Caco-2 (cell line): ENCODE measurements at regions not wholly inside any gene's neighbourhood (a gene's known extent, or its start where the extent isn't known, plus 50 kb on each side); places are given as distances from the start of the nearest gene placed in this dataset.
"Not testable (repeated sequence)": the region's sequence is repeated elsewhere in the genome, so short reads cannot be mapped to it uniquely, and the experiment has no call there.

Experiments used
- BruUV-seq: library from RNA; stranded (reverse); fragments of 400-500 nt; replicated peaks from 2 replicates; lab custom pipeline; 2021; lab: Mats Ljungman, UMichigan
- CTCF ChIA-PET: fragments of 300-600 bp; sonication (Branson Sonifier 250); formaldehyde crosslinking; loops from one replicate; lab custom pipeline; 2022; ENCODE audit warnings: antibody characterized with exemption; lab: Charles Lee
- POLR2A ChIA-PET: fragments of 300-600 bp; sonication (Branson Sonifier 250); formaldehyde crosslinking; loops from one replicate; lab custom pipeline; 2022; ENCODE audit warnings: antibody characterized with exemption; lab: Charles Lee
- DNase-seq, 2 experiments: peaks; one replicate each; pipeline versions ENCODE4 v3.0.0 to v3.0.0-alpha.2; 2020 to 2022
- H3K27me3 ChIP-seq: replicated peaks from 2 replicates; pipeline ENCODE4 v1.6.0; 2011; ENCODE audit warnings: low read length; ENCODE audit not compliant: control insufficient read depth, insufficient read depth
- H3K36me3 ChIP-seq: 2 replicates; pipeline ENCODE4 v1.5.1; 2011; ENCODE audit warnings: low read length; ENCODE audit not compliant: control insufficient read depth, insufficient read depth
- H3K4me1 ChIP-seq: fragments of 250-450 bp; sonication (Bioruptor Pico); 2 replicates; pipeline ENCODE4 v1.5.1; 2020; ENCODE audit warnings: mild to moderate bottlenecking
- H3K4me3 ChIP-seq: 2 replicates; pipeline ENCODE4 v1.5.1; 2011; ENCODE audit warnings: low read depth, mild to moderate bottlenecking, control low read depth, low read length
- H3K9me3 ChIP-seq: fragments of 250-450 bp; sonication (Bioruptor Pico); 2 replicates; pipeline ENCODE4 v1.5.1; 2020; ENCODE audit warnings: mild to moderate bottlenecking, moderate library complexity
- H3K27ac Mint-ChIP-seq: one replicate; pipeline ENCODE4 v1.8.0; 2022; ENCODE audit warnings: mixed read lengths; ENCODE audit not compliant: unreplicated experiment
- H3K27me3 Mint-ChIP-seq: one replicate; pipeline ENCODE4 v1.8.0; 2022; ENCODE audit warnings: mixed read lengths; ENCODE audit not compliant: insufficient read depth, unreplicated experiment
- H3K36me3 Mint-ChIP-seq: one replicate; pipeline ENCODE4 v1.8.0; 2022; ENCODE audit warnings: mild to moderate bottlenecking, mixed read lengths; ENCODE audit not compliant: insufficient read depth, unreplicated experiment
- H3K4me1 Mint-ChIP-seq: one replicate; pipeline ENCODE4 v1.8.0; 2022; ENCODE audit warnings: low read depth, mixed read lengths; ENCODE audit not compliant: unreplicated experiment
- H3K4me3 Mint-ChIP-seq: one replicate; pipeline ENCODE4 v1.8.0; 2022; ENCODE audit warnings: mild to moderate bottlenecking, moderate library complexity, mixed read lengths; ENCODE audit not compliant: unreplicated experiment
- H3K9me3 Mint-ChIP-seq: one replicate; pipeline ENCODE4 v1.8.0; 2022; ENCODE audit warnings: mixed read lengths; ENCODE audit not compliant: unreplicated experiment
- CTCF ChIP-seq, 2 experiments: fragments of 200-600 bp in 1 of 2; IDR thresholded peaks; 1 replicate in 1 of 2; 2 replicates in 1 of 2; pipeline versions ENCODE4 v1.5.1 to v1.8.0; 2011 to 2022; ENCODE audit warnings: antibody characterized with exemption in 1 of 2, control low read depth in 1 of 2, inconsistent platforms in 1 of 2, low read depth in 1 of 2, low read length in 1 of 2, mild to moderate bottlenecking in 1 of 2, moderate library complexity in 1 of 2; ENCODE audit not compliant: insufficient read depth in 1 of 2, severe bottlenecking in 1 of 2, unreplicated experiment in 1 of 2
- intact Hi-C: fragments of 100-400 bp; cut with micrococcal nuclease; formaldehyde crosslinking; loops from one replicate; pipeline ENCODE4 v1.10.0; 2022; ENCODE audit not compliant: unreplicated experiment

DNA sequence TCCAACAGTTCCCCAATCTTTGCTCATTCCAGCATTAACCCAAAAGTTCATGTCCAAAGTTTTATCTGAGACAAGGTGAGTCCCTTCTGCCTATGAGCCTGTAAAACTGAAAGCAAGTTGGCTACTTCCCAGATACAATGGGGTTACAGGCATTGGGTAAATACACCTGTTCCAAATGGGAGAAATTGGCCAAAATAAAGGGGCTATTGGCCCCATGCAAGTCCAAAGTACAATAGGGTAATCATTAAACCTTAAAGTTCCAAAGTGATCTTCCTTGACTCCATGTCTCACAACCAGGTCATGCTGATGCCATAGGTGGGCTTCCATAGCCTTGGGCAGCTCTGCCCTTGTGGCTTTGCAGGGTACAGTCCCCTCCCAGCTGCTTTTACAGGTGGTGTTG lies 511.7 kb upstream of the KLHL4 start:
- no peak overlapping the region for H3K4me3 Mint-ChIP-seq
- DNase-seq, result no peak
- H3K9me3 Mint-ChIP-seq, result no peaks in the 10 kb centered on the region
- BruUV-seq, result no TSS peak
- intact Hi-C loops, result no loop called here
- H3K36me3 Mint-ChIP-seq, result no peaks in the 10 kb centered on the region
- H3K36me3 ChIP-seq, result no peaks in the 10 kb centered on the region
- POLR2A ChIA-PET, result no interaction called here
- CTCF ChIA-PET, result no interaction called here
- TF ChIP-seq CTCF (IDR thresholded peaks at IDR 0.05; ENCODE audit: insufficient read depth in 1 of 2, low read depth in 1 of 2, low read length in 1 of 2, severe bottlenecking in 1 of 2, unreplicated experiment in 1 of 2), result no peak
- H3K4me1 ChIP-seq, result no peaks in the 10 kb centered on the region
- no peaks in the 10 kb centered on the region for H3K9me3 ChIP-seq
- H3K27me3 Mint-ChIP-seq, result no peaks in the 10 kb centered on the region
- H3K4me1 Mint-ChIP-seq, result no peaks in the 10 kb centered on the region
- H3K27ac Mint-ChIP-seq, result no peak overlapping the region
- no peak overlapping the region for H3K4me3 ChIP-seq
- H3K27me3 ChIP-seq, result no peaks in the 10 kb centered on the region

- Mint-ChIP-seq H3K4me3 (no peak overlapping the region), H3K36me3 (no peaks in the 10 kb centered on the region), H3K9me3 (no peaks in the 10 kb centered on the region), H3K27me3 (no peaks in the 10 kb centered on the region), H3K27ac (no peak overlapping the region), H3K4me1 (no peaks in the 10 kb centered on the region)
- DNase-seq, result no peak
- H3K36me3 ChIP-seq, result no peaks in the 10 kb centered on the region
- CTCF ChIA-PET, result no interaction called here
- no peak overlapping the region for H3K4me3 ChIP-seq
- no peaks in the 10 kb centered on the region for H3K27me3 ChIP-seq
- H3K4me1 ChIP-seq, result no peaks in the 10 kb centered on the region
- intact Hi-C loops, result no loop called here
- TF ChIP-seq CTCF (IDR thresholded peaks at IDR 0.05; ENCODE audit: insufficient read depth in 1 of 2, low read depth in 1 of 2, low read length in 1 of 2, severe bottlenecking in 1 of 2, unreplicated experiment in 1 of 2), result no peak
- BruUV-seq, result no TSS peak
- POLR2A ChIA-PET, result no interaction called here
- H3K9me3 ChIP-seq, result no peaks in the 10 kb centered on the region
Measured at GRCh38 chrX:87006561-87006960, 511.0 kb upstream of the KLHL4 start.

GRCh38 chrX:87017210-87017609 lies 500.4 kb upstream of the KLHL4 start:
- no TSS peak for BruUV-seq
- H3K4me3 Mint-ChIP-seq, result no peak overlapping the region
- DNase-seq, result no peak
- POLR2A ChIA-PET, result no interaction called here
- no peaks in the 10 kb centered on the region for H3K36me3 Mint-ChIP-seq
- H3K27ac Mint-ChIP-seq, result no peak overlapping the region
- Histone ChIP-seq H3K4me1 (no peaks in the 10 kb centered on the region), H3K36me3 (no peaks in the 10 kb centered on the region), H3K9me3 (no peaks in the 10 kb centered on the region), H3K4me3 (no peak overlapping the region), H3K27me3 (no peaks in the 10 kb centered on the region)
- CTCF ChIA-PET, result no interaction called here
- intact Hi-C loops, result no loop called here
- no peaks in the 10 kb centered on the region for H3K4me1 Mint-ChIP-seq
- no peaks in the 10 kb centered on the region for H3K27me3 Mint-ChIP-seq
- H3K9me3 Mint-ChIP-seq, result no peaks in the 10 kb centered on the region
- no peak for TF ChIP-seq CTCF (IDR thresholded peaks at IDR 0.05; ENCODE audit: insufficient read depth in 1 of 2, low read depth in 1 of 2, low read length in 1 of 2, severe bottlenecking in 1 of 2, unreplicated experiment in 1 of 2)

DNA sequence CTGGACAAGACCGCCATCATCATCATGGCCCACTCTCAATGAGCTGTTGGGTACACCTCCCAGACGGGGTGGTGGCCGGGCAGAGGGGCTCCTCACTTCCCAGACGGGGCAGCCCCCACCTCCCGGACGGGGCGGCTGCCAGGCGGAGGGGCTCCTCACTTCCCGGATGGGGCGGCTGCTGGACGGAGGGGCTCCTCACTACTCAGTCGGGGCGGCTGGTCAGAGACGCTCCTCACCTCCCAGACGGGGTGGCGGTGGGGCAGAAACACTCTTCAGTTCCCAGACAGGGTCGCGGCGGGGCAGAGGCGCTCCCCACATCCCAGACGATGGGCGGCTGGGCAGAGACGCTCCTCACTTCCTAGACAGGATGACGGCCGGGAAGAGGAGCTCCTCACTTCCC lies 484.5 kb upstream of the KLHL4 start:
- H3K4me1 ChIP-seq, H3K27me3 ChIP-seq, H3K27me3 Mint-ChIP-seq, DNase-seq, H3K9me3 ChIP-seq, CTCF ChIA-PET, H3K27ac Mint-ChIP-seq, H3K4me3 ChIP-seq, H3K36me3 ChIP-seq, POLR2A ChIA-PET, BruUV-seq, H3K36me3 Mint-ChIP-seq, H3K4me1 Mint-ChIP-seq, intact Hi-C loops, H3K4me3 Mint-ChIP-seq: not testable (repeated sequence)
- peaks cover 11% of the 10 kb centered on the region for H3K9me3 Mint-ChIP-seq
